MV-4-11 (cell line): ENCODE measurements at regions not wholly inside any gene's neighbourhood (a gene's known extent, or its start where the extent isn't known, plus 50 kb on each side); places are given as distances from the start of the nearest gene placed in this dataset.

ENCODE experiments used
- DNase-seq: peaks from one replicate; lab custom pipeline; 2025; lab: John Stamatoyannopoulos, UW

DNA sequence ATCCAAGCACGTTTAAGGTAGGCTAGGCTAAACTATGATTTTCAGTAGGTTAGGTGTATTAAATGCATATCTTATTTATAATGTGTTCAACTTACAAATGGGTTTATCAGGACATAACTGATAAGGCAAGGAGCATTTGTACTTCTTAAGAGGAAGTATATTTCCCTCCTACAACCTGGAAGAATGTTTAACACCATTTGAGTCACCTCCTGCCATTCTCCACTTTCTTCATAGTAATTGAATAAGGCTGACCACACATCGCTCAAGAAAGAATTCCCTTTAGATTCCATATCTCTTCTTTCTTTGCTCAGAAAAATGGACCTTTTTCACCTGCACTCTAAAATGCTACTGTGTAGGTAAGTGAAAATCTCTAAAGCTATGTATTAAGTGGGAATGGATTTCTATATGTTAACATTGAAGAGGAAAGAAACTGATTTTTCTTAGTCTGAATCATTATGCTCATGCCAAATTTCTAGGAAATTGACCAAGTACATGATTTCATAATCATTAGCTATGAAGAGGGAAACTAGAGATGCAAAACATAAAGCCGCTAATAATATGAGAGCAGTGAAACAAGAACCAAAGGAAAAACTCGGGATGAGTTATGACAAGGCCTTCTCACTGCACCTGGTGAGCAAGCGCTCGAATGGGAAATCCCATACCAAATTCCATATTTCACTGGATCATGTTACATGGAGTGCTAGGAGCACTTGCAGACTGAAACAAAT is 210.4 kb downstream of the ALDH8A1 start:
- no peak for DNase-seq

- no peak for DNase-seq
These were observed 211.6 kb downstream of the ALDH8A1 start for GRCh38 chr6:134738211-134738885.

DNA sequence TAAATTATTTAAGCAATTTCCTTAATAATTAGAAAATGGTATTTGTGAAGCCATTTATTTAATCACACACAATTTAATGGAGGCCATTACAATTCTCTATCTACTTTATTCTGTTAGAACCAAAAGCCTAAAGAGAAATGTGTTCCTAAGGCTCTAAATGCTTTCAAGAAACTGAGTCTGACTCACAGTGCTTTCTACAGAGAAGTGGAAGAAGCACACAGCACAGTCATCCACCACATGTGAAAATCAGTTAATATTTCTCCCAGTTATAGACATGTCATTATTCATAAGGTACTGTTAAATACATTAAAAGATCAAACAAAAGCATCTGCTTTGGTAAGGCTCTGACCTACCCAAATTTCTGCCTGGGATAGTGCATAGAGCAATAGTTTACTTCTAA is 214.4 kb downstream of the ALDH8A1 start:
- DNase-seq = no peak

DNA sequence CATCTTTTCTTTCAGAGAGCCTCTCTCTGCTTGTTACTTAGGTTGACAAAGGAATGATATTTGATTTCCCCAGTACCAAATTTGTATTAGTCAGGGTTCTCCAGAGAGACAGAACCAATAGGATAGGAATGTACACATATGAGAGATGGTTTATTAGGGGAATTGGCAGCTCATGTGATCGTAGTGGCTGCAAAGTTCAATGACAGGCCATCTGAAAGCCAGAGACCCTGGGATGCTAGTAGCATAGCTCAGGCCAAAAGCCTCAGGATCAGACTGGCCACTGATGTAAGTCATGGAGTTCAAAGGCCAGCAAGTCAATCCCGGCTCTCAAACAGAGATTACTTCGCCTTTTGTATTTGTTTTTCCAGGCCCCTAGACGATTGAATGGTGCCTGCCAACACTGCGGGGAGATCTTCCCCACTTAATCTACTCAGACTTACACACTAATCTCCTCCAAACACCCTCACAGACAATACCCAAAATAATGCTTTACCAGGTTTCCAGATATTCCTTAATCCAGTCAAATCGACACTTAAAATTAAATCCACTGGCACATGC is 215.5 kb downstream of the ALDH8A1 start:
- DNase-seq = no peak

- peak; percentile 16 for DNase-seq
These were observed 216.1 kb downstream of the ALDH8A1 start for GRCh38 chr6:134733801-134734200.

DNA sequence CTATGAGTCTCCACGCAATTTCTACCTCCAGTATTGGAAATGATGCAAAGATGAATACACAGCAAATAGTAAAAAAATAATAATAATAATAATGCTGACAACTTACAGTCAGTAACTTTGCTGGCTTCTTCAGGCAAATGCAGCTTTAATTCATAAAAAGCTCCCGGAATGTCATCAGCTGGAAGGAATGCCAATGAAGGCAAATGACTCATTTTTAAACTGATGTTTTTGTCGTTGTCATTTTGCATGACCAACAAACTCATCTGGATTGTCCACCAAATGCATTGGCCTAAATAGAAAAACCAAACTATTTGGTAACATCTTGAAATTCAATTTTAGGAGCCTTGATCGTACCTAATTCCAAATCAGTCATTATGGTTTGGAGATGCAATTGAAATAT is 217.1 kb downstream of the ALDH8A1 start:
- DNase-seq = no peak

DNA sequence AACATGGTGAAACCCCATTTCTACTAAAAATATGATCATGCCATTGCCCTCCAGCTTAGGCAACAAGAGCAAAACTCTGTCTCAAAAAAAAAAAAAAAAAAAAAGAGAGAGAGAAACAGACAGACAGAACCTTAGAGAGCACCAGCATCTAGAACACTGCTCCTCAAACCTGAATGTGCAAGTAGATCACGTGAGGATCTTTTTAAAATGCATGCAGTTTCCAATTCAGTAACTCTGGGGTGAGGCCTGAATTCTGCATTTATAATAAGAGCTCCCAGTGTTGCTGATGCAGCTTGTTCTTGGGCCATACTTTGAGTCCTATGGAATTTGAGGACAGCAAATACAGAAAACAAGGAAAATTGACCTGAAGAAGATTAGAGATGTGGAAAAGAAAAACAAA is 218.3 kb downstream of the ALDH8A1 start:
- no peak for DNase-seq

GRCh38 chr6:134730013-134730412 is 219.9 kb downstream of the ALDH8A1 start:
- no peak for DNase-seq

DNA sequence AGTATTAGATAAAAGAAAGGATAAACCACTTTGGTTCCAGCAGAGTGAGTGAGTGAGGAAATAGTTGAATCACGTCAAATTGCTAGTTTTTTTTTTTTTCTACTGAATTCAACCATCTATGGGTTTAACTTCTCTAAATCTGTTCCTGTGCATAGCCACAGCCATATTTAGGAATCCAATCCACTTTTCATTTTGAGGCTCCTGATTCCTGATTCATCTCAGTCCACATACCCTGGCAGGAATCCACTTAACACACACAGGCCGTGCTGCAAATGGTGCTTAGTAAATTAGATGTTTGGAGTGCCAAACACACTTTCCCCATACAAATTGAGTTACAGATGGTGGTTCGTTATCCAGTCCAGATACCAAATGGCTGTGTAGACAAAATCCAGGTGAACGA is 220.3 kb downstream of the ALDH8A1 start:
- DNase-seq = no peak

- DNase-seq = no peak
These were observed 222.8 kb downstream of the ALDH8A1 start for GRCh38 chr6:134727081-134727480.

GRCh38 chr6:134725590-134725989 is 224.3 kb downstream of the ALDH8A1 start:
- no peak for DNase-seq

- peak; percentile 31 for DNase-seq
These were observed 225.0 kb downstream of the ALDH8A1 start for GRCh38 chr6:134724771-134725340.

DNA sequence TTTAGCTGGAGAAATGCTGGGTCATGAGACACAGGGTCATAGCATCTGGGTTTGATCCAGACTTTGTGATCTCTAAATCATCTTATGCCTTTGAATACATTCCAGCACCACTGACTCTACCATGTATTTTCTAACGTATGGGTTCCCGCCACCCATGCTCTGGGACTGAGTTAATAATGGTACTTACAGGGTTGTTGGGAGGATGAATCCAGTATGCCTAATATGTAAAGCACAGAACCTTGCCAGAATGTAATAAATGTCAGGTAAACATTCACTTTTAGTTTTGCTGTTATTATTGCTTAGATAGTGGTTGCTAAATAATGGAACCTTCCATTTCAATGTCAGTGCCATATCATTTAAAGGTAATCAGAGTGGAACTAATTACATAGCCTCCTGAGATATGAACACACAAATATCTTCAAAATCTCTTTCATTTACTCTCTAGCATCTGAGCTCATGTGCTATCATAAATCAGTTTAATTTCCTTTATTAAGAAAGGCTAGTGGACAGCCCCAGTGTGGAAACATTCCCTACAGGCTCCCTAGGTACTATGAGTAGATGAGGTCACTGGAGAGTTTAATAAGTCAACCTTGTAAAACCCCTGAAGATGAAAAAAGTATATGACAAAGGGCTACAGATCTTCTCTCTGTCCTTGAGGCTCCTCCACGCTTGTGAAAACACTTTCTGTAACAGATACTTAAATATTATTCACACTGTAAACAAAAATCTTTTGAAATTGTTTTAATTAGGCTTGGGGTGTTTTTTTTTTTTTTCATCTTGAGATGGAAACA is 226.6 kb downstream of the ALDH8A1 start:
- no peak for DNase-seq

- DNase-seq = no peak
These were observed 227.6 kb downstream of the ALDH8A1 start for GRCh38 chr6:134722200-134722870.

- DNase-seq = no peak
These were observed 228.9 kb downstream of the ALDH8A1 start for GRCh38 chr6:134721060-134721405.

GRCh38 chr6:134720353-134721059 is 229.4 kb downstream of the ALDH8A1 start:
- peak; percentile 10 for DNase-seq

- no peak for DNase-seq
These were observed 230.0 kb downstream of the ALDH8A1 start for GRCh38 chr6:134719911-134720310.

DNA sequence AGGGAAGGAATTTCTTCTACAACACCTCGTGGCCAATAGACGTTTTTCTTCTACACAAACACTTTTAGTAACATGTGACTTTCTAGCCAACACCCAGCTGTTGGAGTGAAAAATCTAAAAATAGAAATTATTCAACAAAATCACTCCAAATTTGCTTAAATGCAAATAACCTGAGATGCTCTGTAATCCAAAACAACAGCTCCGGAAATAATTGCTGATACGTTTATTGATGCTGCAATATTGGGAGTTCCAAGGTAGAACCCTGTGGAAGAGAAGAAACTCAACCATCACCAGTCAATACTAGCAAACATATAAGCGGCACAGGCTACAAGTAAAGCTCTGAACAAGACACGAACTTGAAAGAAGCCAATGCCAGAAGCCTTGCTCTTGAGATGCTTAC is 230.6 kb downstream of the ALDH8A1 start:
- no peak for DNase-seq

GRCh38 chr6:134714679-134715078 is 235.2 kb downstream of the ALDH8A1 start:
- DNase-seq = no peak

GRCh38 chr6:134714113-134714512 is 235.8 kb downstream of the ALDH8A1 start:
- DNase-seq = no peak

- no peak for DNase-seq
These were observed 237.6 kb downstream of the ALDH8A1 start for GRCh38 chr6:134712311-134712710.
